Left ventricle myocardium inferior (tissue), 1 donor: ENCODE measurements at regions not wholly inside any gene's neighbourhood (a gene's known extent, or its start where the extent isn't known, plus 50 kb on each side); places are given as distances from the start of the nearest gene placed in this dataset.

ENCODE experiments used
- DNase-seq: peaks from one replicate; pipeline ENCODE4 v3.0.0-alpha.2; 2020
- H3K27ac ChIP-seq: fragments of 200-600 bp; replicated peaks from 2 replicates; pipeline ENCODE4 v1.8.0; 2021
- H3K27me3 ChIP-seq: fragments of 200-600 bp; 2 replicates; pipeline ENCODE4 v1.8.0; 2021; ENCODE audit warnings: low read depth
- H3K36me3 ChIP-seq: fragments of 200-600 bp; 2 replicates; pipeline ENCODE4 v1.8.0; 2021
- H3K4me1 ChIP-seq: fragments of 200-600 bp; 2 replicates; pipeline ENCODE4 v1.8.0; 2021
- H3K4me3 ChIP-seq: fragments of 200-600 bp; 2 replicates; pipeline ENCODE4 v1.8.0; 2021; ENCODE audit warnings: mild to moderate bottlenecking, moderate library complexity
- H3K9me3 ChIP-seq: fragments of 200-600 bp; replicated peaks from 2 replicates; pipeline ENCODE4 v1.8.0; 2021
- intact Hi-C: fragments of 100-400 bp; cut with micrococcal nuclease; formaldehyde crosslinking; loops from one replicate; pipeline ENCODE4 v1.11.0; 2022
- TF ChIP-seq, protein P1 (sequence below): fragments of 200-600 bp; IDR thresholded peaks from 2 replicates; pipeline ENCODE4 v1.8.0; 2021; ENCODE audit warnings: antibody characterized with exemption, mild to moderate bottlenecking, borderline replicate concordance
- donor health status: DM: no; HTN: yes; CAD: no; lungs with severe emphysema.

- no peak for DNase-seq
- intact Hi-C loops: no loop called here
- Histone ChIP-seq H3K4me3 (no peak overlapping the region), H3K27me3 (no peaks in the 10 kb centered on the region), H3K9me3 (peaks cover 14% of the 10 kb centered on the region), H3K27ac (no peak overlapping the region), H3K36me3 (no peaks in the 10 kb centered on the region), H3K4me1 (no peaks in the 10 kb centered on the region)
- TF ChIP-seq, protein P1, sequence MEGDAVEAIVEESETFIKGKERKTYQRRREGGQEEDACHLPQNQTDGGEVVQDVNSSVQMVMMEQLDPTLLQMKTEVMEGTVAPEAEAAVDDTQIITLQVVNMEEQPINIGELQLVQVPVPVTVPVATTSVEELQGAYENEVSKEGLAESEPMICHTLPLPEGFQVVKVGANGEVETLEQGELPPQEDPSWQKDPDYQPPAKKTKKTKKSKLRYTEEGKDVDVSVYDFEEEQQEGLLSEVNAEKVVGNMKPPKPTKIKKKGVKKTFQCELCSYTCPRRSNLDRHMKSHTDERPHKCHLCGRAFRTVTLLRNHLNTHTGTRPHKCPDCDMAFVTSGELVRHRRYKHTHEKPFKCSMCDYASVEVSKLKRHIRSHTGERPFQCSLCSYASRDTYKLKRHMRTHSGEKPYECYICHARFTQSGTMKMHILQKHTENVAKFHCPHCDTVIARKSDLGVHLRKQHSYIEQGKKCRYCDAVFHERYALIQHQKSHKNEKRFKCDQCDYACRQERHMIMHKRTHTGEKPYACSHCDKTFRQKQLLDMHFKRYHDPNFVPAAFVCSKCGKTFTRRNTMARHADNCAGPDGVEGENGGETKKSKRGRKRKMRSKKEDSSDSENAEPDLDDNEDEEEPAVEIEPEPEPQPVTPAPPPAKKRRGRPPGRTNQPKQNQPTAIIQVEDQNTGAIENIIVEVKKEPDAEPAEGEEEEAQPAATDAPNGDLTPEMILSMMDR: no peak
Observed at GRCh38 chr2:52308156-52308555, 1276.2 kb upstream of the NRXN1 start.

DNA sequence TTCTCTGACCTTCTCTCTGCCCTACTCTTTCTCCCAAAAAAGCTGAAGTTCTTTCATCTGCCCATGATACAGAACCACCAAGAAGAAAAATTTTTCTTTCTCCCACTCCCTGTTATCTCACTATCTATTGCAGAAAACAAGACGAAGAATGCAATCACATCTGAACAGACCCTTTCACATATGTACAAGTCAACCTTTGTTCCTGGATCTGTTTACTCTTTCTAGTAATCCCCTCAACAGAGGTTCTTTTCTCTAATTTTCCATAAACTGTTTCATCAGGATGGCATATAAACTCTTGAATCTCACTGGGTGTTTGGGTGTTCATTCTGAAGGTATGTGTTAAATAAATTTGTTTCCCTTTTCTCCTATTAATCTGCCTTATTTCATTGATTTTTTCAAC, 1262.7 kb upstream of the NRXN1 start:
- H3K9me3 ChIP-seq: peaks cover 21% of the 10 kb centered on the region
- no peaks in the 10 kb centered on the region for H3K4me1 ChIP-seq
- no peak overlapping the region for H3K27ac ChIP-seq
- H3K36me3 ChIP-seq: no peaks in the 10 kb centered on the region
- no peak for DNase-seq
- no peak overlapping the region for H3K4me3 ChIP-seq
- H3K27me3 ChIP-seq: no peaks in the 10 kb centered on the region
- intact Hi-C loops: no loop called here
- TF ChIP-seq, protein P1: no peak

- Histone ChIP-seq H3K27me3 (no peaks in the 10 kb centered on the region), H3K27ac (no peak overlapping the region), H3K36me3 (no peaks in the 10 kb centered on the region), H3K4me3 (no peak overlapping the region), H3K4me1 (no peaks in the 10 kb centered on the region), H3K9me3 (peaks cover 2% of the 10 kb centered on the region)
- DNase-seq: no peak
- intact Hi-C loops: no loop called here
- TF ChIP-seq, protein P1: no peak
Observed at GRCh38 chr2:52292801-52293200, 1260.9 kb upstream of the NRXN1 start.

DNA sequence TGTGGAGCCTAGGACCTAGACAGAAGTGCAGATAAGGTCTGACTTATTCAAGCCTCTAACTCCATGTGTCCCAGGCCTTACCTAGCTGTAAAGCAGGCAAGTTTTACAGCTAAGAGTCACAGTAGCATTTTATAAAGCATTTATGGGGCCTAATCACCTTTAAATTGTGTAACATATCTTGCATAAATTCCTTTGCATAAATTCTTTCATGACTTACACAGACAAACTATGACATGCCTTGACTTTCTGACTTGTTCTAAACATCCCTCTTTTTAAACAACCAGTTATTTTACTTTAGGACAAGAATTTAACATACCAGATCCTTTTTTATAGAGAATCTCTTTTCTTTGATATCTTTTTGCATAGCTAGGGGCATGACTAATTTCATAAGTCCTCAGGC, 1257.8 kb upstream of the NRXN1 start:
- no peaks in the 10 kb centered on the region for H3K9me3 ChIP-seq

DNA sequence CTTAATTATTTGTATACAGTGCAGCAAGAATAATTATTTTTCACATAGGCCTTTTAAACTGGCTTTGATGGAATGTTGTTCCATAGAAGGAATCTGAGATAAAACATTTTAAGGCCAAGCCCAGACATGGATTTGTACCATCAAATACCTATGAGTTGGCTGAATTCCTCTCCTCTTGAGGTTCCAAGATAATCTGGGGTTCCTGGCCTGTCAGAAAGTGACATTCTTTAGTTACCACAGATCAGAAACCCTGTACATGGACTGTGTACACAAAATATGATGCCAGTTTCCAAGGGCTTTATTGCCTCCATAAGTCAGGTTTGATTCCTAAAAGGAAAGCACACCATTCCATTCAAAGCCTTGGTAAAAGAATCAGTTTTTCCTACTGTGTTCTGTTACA, 1256.7 kb upstream of the NRXN1 start:
- H3K27me3 ChIP-seq: no peaks in the 10 kb centered on the region
- no peaks in the 10 kb centered on the region for H3K4me1 ChIP-seq
- intact Hi-C loops: no loop called here
- DNase-seq: no peak
- H3K36me3 ChIP-seq: no peaks in the 10 kb centered on the region
- H3K27ac ChIP-seq: no peak overlapping the region
- no peak overlapping the region for H3K4me3 ChIP-seq
- TF ChIP-seq, protein P1: no peak
- H3K9me3 ChIP-seq: no peaks in the 10 kb centered on the region

More for the DNA sequence above, 1257.8 kb upstream of the NRXN1 start:
- H3K27me3 ChIP-seq: no peaks in the 10 kb centered on the region
- no peak for DNase-seq
- H3K4me3 ChIP-seq: no peak overlapping the region
- TF ChIP-seq, protein P1: no peak
- intact Hi-C loops: no loop called here
- no peaks in the 10 kb centered on the region for H3K4me1 ChIP-seq
- H3K36me3 ChIP-seq: no peaks in the 10 kb centered on the region
- no peak overlapping the region for H3K27ac ChIP-seq
